Astrocyte (in vitro differentiated cells and primary cell): ENCODE measurements at regions not wholly inside any gene's neighbourhood (a gene's known extent, or its start where the extent isn't known, plus 50 kb on each side); places are given as distances from the start of the nearest gene placed in this dataset.

Source experiments
- DNase-seq: peaks from one replicate; pipeline ENCODE4 v3.0.0-alpha.2; 2010; ENCODE audit warnings: low read depth
- FAIRE-seq: peaks from 2 replicates; lab custom pipeline; 2011; peaks lifted over from hg19 to GRCh38; lab: Jason Lieb, UNC
- H2AFZ ChIP-seq: 2 replicates; pipeline ENCODE4 v1.6.0; 2012; ENCODE audit warnings: low read depth, low read length, inconsistent platforms
- H3K27ac ChIP-seq: 2 replicates; pipeline ENCODE4 v1.5.1; 2011; ENCODE audit warnings: low read depth, low read length, inconsistent platforms
- H3K27me3 ChIP-seq: 2 replicates; pipeline ENCODE4 v1.6.0; 2011; ENCODE audit warnings: low read length, inconsistent platforms; ENCODE audit not compliant: insufficient read depth
- H3K36me3 ChIP-seq: 2 replicates; pipeline ENCODE4 v1.5.1; 2011; ENCODE audit warnings: low read length, inconsistent platforms; ENCODE audit not compliant: insufficient read depth
- H3K4me1 ChIP-seq: 2 replicates; pipeline ENCODE4 v1.5.1; 2011; ENCODE audit warnings: low read length, inconsistent platforms; ENCODE audit not compliant: insufficient read depth
- H3K4me2 ChIP-seq: 2 replicates; pipeline ENCODE4 v1.6.0; 2012; ENCODE audit warnings: low read length, inconsistent platforms
- H3K4me3 ChIP-seq: 2 replicates; pipeline ENCODE4 v1.5.1; 2011; ENCODE audit warnings: low read depth, mild to moderate bottlenecking, low read length, inconsistent platforms; ENCODE audit not compliant: insufficient read depth
- H3K79me2 ChIP-seq: 2 replicates; pipeline ENCODE4 v1.6.0; 2012; ENCODE audit warnings: mild to moderate bottlenecking, low read length, inconsistent platforms; ENCODE audit not compliant: insufficient read depth
- H3K9ac ChIP-seq: 2 replicates; pipeline ENCODE4 v1.6.0; 2012; ENCODE audit warnings: mild to moderate bottlenecking, low read length, inconsistent platforms
- H3K9me3 ChIP-seq: 2 replicates; pipeline ENCODE4 v1.5.1; 2012; ENCODE audit warnings: low read depth, mild to moderate bottlenecking, low read length, inconsistent platforms; ENCODE audit not compliant: insufficient read depth
- H4K20me1 ChIP-seq: 2 replicates; pipeline ENCODE4 v1.6.0; 2012; ENCODE audit warnings: low read length, inconsistent platforms; ENCODE audit not compliant: insufficient read depth
- H3K27ac Mint-ChIP-seq: one replicate; pipeline ENCODE4 v1.8.0; 2021; ENCODE audit warnings: mild to moderate bottlenecking, mixed read lengths; ENCODE audit not compliant: unreplicated experiment
- H3K27me3 Mint-ChIP-seq: one replicate; pipeline ENCODE4 v1.8.0; 2021; ENCODE audit warnings: low read depth, mixed read lengths; ENCODE audit not compliant: unreplicated experiment
- H3K36me3 Mint-ChIP-seq: one replicate; pipeline ENCODE4 v1.8.0; 2021; ENCODE audit warnings: low read depth, mixed read lengths; ENCODE audit not compliant: unreplicated experiment
- H3K4me1 Mint-ChIP-seq: one replicate; pipeline ENCODE4 v1.8.0; 2021; ENCODE audit warnings: low read depth, mixed read lengths; ENCODE audit not compliant: unreplicated experiment
- H3K4me3 Mint-ChIP-seq: one replicate; pipeline ENCODE4 v1.8.0; 2021; ENCODE audit warnings: mild to moderate bottlenecking, moderate library complexity, mixed read lengths; ENCODE audit not compliant: unreplicated experiment
- H3K9me3 Mint-ChIP-seq: one replicate; pipeline ENCODE4 v1.8.0; 2021; ENCODE audit warnings: mild to moderate bottlenecking, mixed read lengths; ENCODE audit not compliant: unreplicated experiment
- EZH2 ChIP-seq: IDR thresholded peaks from 2 replicates; pipeline ENCODE4 v1.6.1; 2012; ENCODE audit warnings: mild to moderate bottlenecking, low read length, inconsistent platforms; ENCODE audit not compliant: insufficient read depth
- TF ChIP-seq, protein P1 (sequence below): IDR thresholded peaks from 2 replicates; pipeline ENCODE4 v1.5.1; 2011; ENCODE audit warnings: low read depth, mild to moderate bottlenecking, inconsistent platforms, low read length, moderate library complexity; ENCODE audit not compliant: insufficient read depth

DNA sequence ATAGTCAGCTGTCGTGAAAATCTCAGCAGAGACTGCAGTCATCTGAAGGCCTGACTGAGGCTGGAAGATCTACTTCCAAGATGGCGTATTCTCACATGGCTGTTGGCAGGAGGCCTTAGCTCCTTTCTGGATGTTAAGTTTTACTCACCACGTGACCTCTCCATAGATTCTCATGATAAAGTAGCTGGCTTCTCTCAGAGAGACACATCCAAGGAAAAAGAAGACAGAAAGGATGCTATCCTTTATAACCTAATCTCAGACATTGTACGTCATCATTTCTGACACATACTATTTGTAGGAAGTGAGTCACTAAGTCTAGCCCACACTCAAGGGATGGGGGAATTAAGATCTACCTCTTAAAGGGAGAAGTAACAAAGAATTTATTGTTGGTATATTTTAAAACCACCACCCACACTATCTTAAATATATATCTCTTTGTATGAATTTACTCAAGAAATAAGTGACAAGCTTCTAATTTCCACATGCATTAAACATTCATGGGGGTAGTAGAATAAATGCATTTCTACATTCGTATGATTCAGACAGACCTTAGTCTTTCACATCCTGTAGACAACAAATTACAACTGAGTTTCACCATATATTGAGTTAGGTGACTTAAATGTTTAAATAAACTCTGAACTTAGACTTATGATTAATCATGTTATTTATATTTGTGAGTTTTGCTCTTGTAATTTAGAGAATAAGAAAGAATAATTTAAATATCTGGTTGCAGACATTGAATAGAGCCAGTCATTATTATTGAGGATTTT lies 411.0 kb downstream of the LRIG3 start:
- no peak overlapping the region for H3K4me3 ChIP-seq
- FAIRE-seq (peak; percentile 5), DNase-seq (peak; percentile 88)
- peaks cover 9% of the 10 kb centered on the region for H3K4me1 ChIP-seq
- Mint-ChIP-seq H3K4me1 (peaks cover 34% of the 10 kb centered on the region), H3K36me3 (peaks cover 4% of the 10 kb centered on the region), H3K27me3 (no peaks in the 10 kb centered on the region), H3K4me3 (peak overlapping the region; percentile 48), H3K27ac (peak overlapping the region; percentile 95), H3K9me3 (peaks cover 10% of the 10 kb centered on the region)
- peak overlapping the region; percentile 24 for H3K4me2 ChIP-seq
- H3K79me2 ChIP-seq: no peaks in the 10 kb centered on the region
- no peaks in the 10 kb centered on the region for H3K36me3 ChIP-seq
- H3K27ac ChIP-seq: peak overlapping the region; percentile 92
- no peaks in the 10 kb centered on the region for H3K9me3 ChIP-seq
- no peaks in the 10 kb centered on the region for H3K27me3 ChIP-seq
- TF ChIP-seq EZH2: no peak
- TF ChIP-seq, protein P1, sequence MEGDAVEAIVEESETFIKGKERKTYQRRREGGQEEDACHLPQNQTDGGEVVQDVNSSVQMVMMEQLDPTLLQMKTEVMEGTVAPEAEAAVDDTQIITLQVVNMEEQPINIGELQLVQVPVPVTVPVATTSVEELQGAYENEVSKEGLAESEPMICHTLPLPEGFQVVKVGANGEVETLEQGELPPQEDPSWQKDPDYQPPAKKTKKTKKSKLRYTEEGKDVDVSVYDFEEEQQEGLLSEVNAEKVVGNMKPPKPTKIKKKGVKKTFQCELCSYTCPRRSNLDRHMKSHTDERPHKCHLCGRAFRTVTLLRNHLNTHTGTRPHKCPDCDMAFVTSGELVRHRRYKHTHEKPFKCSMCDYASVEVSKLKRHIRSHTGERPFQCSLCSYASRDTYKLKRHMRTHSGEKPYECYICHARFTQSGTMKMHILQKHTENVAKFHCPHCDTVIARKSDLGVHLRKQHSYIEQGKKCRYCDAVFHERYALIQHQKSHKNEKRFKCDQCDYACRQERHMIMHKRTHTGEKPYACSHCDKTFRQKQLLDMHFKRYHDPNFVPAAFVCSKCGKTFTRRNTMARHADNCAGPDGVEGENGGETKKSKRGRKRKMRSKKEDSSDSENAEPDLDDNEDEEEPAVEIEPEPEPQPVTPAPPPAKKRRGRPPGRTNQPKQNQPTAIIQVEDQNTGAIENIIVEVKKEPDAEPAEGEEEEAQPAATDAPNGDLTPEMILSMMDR: no peak
- H3K9ac ChIP-seq: peak overlapping the region; percentile 40
- peak overlapping the region; percentile 18 for H2AFZ ChIP-seq
- H4K20me1 ChIP-seq: no peaks in the 10 kb centered on the region

DNA sequence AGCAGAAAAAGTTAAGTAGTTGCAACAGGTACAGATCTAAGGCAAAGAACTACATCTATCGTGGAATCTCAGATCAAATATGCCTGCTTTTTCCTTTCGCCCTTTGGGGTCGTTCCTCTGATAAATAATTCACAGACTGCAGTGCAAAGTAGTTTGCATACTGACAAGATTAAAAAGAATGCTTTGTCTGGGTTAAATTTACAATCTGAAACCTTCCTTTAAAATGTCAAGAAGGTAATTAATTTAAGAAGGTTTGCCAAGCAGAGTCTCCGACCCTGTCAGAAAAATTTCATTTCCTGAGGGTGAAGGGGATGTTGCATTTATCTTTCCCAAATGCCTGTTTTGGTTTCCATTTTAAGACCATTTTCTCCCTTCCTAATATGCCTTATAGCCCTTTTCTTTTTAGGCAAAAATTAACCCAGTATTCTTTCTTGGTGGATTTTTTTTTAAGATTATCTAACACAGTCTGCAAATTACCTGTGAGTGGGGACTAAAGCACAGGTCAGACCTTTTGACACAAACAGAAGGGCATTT lies 406.9 kb downstream of the LRIG3 start:
- peaks cover 9% of the 10 kb centered on the region for H3K4me1 ChIP-seq
- no peak for FAIRE-seq

More for the DNA sequence above, 406.9 kb downstream of the LRIG3 start:
- no peak for DNase-seq
- H3K4me3 ChIP-seq: no peak overlapping the region
- H3K27me3 Mint-ChIP-seq: no peaks in the 10 kb centered on the region
- no peaks in the 10 kb centered on the region for H4K20me1 ChIP-seq
- peaks cover 19% of the 10 kb centered on the region for H3K9me3 Mint-ChIP-seq
- H3K9ac ChIP-seq: no peak overlapping the region
- H2AFZ ChIP-seq: no peak overlapping the region
- H3K27me3 ChIP-seq: no peaks in the 10 kb centered on the region
- peaks cover 5% of the 10 kb centered on the region for H3K36me3 Mint-ChIP-seq
- peaks cover 6% of the 10 kb centered on the region for H3K4me1 Mint-ChIP-seq
- H3K79me2 ChIP-seq: no peaks in the 10 kb centered on the region
- no peaks in the 10 kb centered on the region for H3K9me3 ChIP-seq
- H3K4me3 Mint-ChIP-seq: no peak overlapping the region
- H3K27ac ChIP-seq: no peak overlapping the region
- TF ChIP-seq, protein P1: no peak
- TF ChIP-seq EZH2: no peak
- no peaks in the 10 kb centered on the region for H3K36me3 ChIP-seq
- no peak overlapping the region for H3K4me2 ChIP-seq
- H3K27ac Mint-ChIP-seq: no peak overlapping the region
